ENCODE measurements at regions not wholly inside any gene's neighbourhood (a gene's known extent, or its start where the extent isn't known, plus 50 kb on each side); places are given as distances from the start of the nearest gene placed in this dataset.

DNA sequence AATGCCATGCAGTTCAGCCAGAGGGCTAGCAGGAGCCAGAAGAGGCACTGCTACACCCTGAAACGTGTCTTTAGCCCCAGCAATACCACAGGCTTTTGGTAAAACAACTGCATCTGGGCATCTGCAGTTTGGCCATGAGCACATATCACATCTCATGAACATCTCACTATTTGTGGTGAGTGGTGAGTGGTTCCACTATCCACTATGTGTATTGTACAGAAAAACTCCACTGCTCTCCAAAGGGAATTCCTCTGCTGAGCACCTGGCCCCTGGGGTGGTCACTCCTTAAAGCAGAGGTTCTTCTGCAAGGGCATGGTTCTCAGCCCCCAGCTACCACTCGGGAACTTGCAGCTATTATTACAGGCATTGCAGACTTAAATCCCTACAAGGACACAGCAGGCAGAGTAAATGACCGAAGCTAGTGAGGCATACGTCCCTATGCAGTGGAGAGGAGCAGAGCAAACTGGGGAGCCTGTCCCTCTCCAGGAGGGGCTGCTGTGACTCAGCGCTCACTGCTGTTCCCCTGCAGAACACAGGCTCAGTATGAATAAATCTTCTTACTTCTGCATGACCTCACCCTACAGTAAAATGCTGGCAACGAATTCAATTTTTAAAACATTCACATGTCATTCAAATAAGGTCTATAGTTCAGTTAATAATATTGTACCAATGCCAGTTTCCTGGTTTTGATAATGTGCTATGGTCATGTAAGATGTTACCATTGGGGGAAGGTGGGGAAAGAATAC lies 332.4 kb upstream of the ZNF507 start:
- H3K4me3 ChIP-seq (ENCODE audit: low read length) = no peak overlapping the region
- H3K4me2 ChIP-seq (ENCODE audit: low read depth, low read length) = no peak overlapping the region
- no peaks in the 10 kb centered on the region for H3K9me2 ChIP-seq (replicated peaks; ENCODE audit: insufficient read depth, low read length)

DNA sequence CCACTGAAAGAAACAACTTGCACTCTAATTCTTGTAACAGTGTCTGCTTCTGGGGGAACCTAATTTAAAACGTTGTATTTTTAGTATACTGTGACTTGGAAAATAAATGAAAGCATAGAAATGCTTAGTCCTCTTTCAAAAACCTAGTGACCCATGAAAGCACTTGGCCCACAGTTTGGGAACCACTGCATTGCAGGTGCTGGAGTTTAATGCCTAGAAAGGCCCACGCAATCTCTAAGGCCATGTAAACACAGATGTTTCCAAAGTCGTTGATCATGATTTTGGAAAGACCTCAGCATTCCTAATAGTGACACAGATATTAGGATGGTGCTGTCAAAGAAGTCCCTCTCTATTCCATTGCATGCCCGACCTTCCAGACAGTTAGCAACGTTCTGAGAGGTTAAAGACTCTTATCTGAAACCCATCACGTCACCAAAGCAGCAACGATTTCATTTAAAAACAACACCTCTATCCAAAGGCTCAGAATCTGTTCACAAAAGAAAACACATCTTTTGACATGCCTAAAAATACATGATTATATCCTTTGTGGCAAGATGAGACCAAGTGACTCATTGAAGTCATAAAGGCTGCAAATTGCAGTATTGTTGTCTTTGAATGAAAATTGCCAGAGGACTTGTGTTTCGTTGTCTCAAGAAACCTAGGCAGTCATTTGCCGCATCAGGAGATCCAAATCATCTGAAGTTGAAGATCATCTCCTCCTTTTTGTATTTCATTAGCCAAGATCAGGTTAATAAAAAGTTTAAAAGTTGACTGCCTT lies 328.0 kb upstream of the ZNF507 start:
- Histone ChIP-seq H2AFZ (ENCODE audit: low read length) (no peak overlapping the region), H4K20me1 (ENCODE audit: insufficient read depth, low read length) (no peaks in the 10 kb centered on the region), H3K79me2 (ENCODE audit: low read length) (no peaks in the 10 kb centered on the region), H3K27me3 (replicated peaks; ENCODE audit: insufficient read depth, low read length) (peaks cover 27% of the 10 kb centered on the region; the same call in 1 of the 2 replicates), H3K4me2 (ENCODE audit: low read depth, low read length) (no peak overlapping the region), H3K27ac (ENCODE audit: low read length) (no peak overlapping the region), H3K9ac (ENCODE audit: low read length) (no peak overlapping the region), H3K4me1 (ENCODE audit: low read length) (no peaks in the 10 kb centered on the region), H3K9me3 (replicated peaks; ENCODE audit: insufficient read depth, low read length) (no peaks in the 10 kb centered on the region), H3K36me3 (replicated peaks; ENCODE audit: insufficient read depth, low read length) (no peaks in the 10 kb centered on the region), H3K4me3 (ENCODE audit: low read length) (no peak overlapping the region), H3F3A (ENCODE audit: insufficient read depth, low read length) (no peaks in the 10 kb centered on the region), H3K9me2 (replicated peaks; ENCODE audit: insufficient read depth, low read length) (no peaks in the 10 kb centered on the region)
- DNase-seq = no peak
- TF ChIP-seq, protein P1, sequence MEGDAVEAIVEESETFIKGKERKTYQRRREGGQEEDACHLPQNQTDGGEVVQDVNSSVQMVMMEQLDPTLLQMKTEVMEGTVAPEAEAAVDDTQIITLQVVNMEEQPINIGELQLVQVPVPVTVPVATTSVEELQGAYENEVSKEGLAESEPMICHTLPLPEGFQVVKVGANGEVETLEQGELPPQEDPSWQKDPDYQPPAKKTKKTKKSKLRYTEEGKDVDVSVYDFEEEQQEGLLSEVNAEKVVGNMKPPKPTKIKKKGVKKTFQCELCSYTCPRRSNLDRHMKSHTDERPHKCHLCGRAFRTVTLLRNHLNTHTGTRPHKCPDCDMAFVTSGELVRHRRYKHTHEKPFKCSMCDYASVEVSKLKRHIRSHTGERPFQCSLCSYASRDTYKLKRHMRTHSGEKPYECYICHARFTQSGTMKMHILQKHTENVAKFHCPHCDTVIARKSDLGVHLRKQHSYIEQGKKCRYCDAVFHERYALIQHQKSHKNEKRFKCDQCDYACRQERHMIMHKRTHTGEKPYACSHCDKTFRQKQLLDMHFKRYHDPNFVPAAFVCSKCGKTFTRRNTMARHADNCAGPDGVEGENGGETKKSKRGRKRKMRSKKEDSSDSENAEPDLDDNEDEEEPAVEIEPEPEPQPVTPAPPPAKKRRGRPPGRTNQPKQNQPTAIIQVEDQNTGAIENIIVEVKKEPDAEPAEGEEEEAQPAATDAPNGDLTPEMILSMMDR (IDR thresholded peaks at IDR 0.05; ENCODE audit: low read length) = no peak
- TF ChIP-seq EZH2phosphoT487 (IDR thresholded peaks at IDR 0.05; ENCODE audit: low read length) (no peak), EZH2 (optimal IDR thresholded peaks at IDR 0.05; ENCODE audit: low read depth, low read length) (no peak)

More for the DNA sequence above, 332.4 kb upstream of the ZNF507 start:
- Histone ChIP-seq H3K27me3 (replicated peaks; ENCODE audit: insufficient read depth, low read length) (peaks cover 53% of the 10 kb centered on the region), H3K27ac (ENCODE audit: low read length) (no peak overlapping the region), H3K9me3 (replicated peaks; ENCODE audit: insufficient read depth, low read length) (no peaks in the 10 kb centered on the region), H3K79me2 (ENCODE audit: low read length) (no peaks in the 10 kb centered on the region), H3K4me1 (ENCODE audit: low read length) (no peaks in the 10 kb centered on the region), H3F3A (ENCODE audit: insufficient read depth, low read length) (no peaks in the 10 kb centered on the region), H3K36me3 (replicated peaks; ENCODE audit: insufficient read depth, low read length) (no peaks in the 10 kb centered on the region), H2AFZ (ENCODE audit: low read length) (no peak overlapping the region), H4K20me1 (ENCODE audit: insufficient read depth, low read length) (no peaks in the 10 kb centered on the region), H3K9ac (ENCODE audit: low read length) (no peak overlapping the region)
- TF ChIP-seq, protein P1 (IDR thresholded peaks at IDR 0.05; ENCODE audit: low read length) = no peak
- no peak for TF ChIP-seq EZH2 (optimal IDR thresholded peaks at IDR 0.05; ENCODE audit: low read depth, low read length)
- no peak for TF ChIP-seq EZH2phosphoT487 (IDR thresholded peaks at IDR 0.05; ENCODE audit: low read length)
- DNase-seq = no peak

DNA sequence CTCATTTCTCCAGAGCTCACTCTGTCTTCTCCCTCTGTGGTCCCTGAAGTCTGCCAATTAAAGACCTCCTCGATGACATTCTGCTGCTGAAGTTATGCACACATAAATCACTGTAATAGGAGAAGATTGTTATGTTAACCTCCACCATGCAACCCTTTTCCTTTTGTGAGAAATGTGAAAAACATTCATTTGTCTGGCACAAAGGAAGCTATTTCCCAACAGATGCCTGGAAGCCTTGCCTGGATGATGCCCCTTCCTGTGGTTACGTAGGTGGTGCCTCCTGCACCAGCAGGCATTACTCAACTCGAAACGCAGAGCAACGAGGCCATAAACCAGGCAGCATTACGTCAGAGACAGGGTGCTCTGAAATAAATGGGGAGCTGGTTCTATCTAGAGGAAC lies 327.4 kb upstream of the ZNF507 start:
- no peak overlapping the region for H3K9ac ChIP-seq (ENCODE audit: low read length)
- no peak overlapping the region for H2AFZ ChIP-seq (ENCODE audit: low read length)
- no peaks in the 10 kb centered on the region for H3K9me2 ChIP-seq (replicated peaks; ENCODE audit: insufficient read depth, low read length)
- H3K27me3 ChIP-seq (replicated peaks; ENCODE audit: insufficient read depth, low read length) = peaks cover 27% of the 10 kb centered on the region
- no peaks in the 10 kb centered on the region for H3K9me3 ChIP-seq (replicated peaks; ENCODE audit: insufficient read depth, low read length)
- no peaks in the 10 kb centered on the region for H3K36me3 ChIP-seq (replicated peaks; ENCODE audit: insufficient read depth, low read length)
- no peak for DNase-seq
- no peak overlapping the region for H3K4me2 ChIP-seq (ENCODE audit: low read depth, low read length)
- H3K4me1 ChIP-seq (ENCODE audit: low read length) = no peaks in the 10 kb centered on the region
- no peak for TF ChIP-seq EZH2 (optimal IDR thresholded peaks at IDR 0.05; ENCODE audit: low read depth, low read length)
- no peak for TF ChIP-seq EZH2phosphoT487 (IDR thresholded peaks at IDR 0.05; ENCODE audit: low read length)
- TF ChIP-seq, protein P1 (IDR thresholded peaks at IDR 0.05; ENCODE audit: low read length) = no peak
- H4K20me1 ChIP-seq (ENCODE audit: insufficient read depth, low read length) = no peaks in the 10 kb centered on the region
- no peaks in the 10 kb centered on the region for H3F3A ChIP-seq (ENCODE audit: insufficient read depth, low read length)
- no peak overlapping the region for H3K27ac ChIP-seq (ENCODE audit: low read length)
- no peak overlapping the region for H3K4me3 ChIP-seq (ENCODE audit: low read length)
- H3K79me2 ChIP-seq (ENCODE audit: low read length) = no peaks in the 10 kb centered on the region

Measured in MM.1S (cell line).